LNCaP clone FGC (cell line): ENCODE measurements at regions not wholly inside any gene's neighbourhood (a gene's known extent, or its start where the extent isn't known, plus 50 kb on each side); places are given as distances from the start of the nearest gene placed in this dataset.
A peak's percentile ranks its signal among the peaks of the same experiment; 100 is the strongest.

ENCODE experiments used
- DNase-seq: peaks from one replicate; pipeline ENCODE4 v3.0.0-alpha.2; 2011; ENCODE audit warnings: low read depth
- H3K4me3 ChIP-seq: 2 replicates; pipeline ENCODE4 v1.5.1; 2011; ENCODE audit warnings: mild to moderate bottlenecking, low read depth, low read length, control low read depth
- CTCF ChIP-seq: IDR thresholded peaks from 2 replicates; pipeline ENCODE4 v1.5.1; 2012; ENCODE audit warnings: mild to moderate bottlenecking; ENCODE audit not compliant: control insufficient read depth, insufficient read depth; ENCODE audit errors: extremely low read depth

GRCh38 chr21:19922122-19922521, 1076.1 kb upstream of the NCAM2 start:
- TF ChIP-seq CTCF, result no peak
- no peak for DNase-seq
- no peak overlapping the region for H3K4me3 ChIP-seq

- DNase-seq, result no peak
- no peak overlapping the region for H3K4me3 ChIP-seq
- TF ChIP-seq CTCF, result no peak
These were observed 1062.7 kb upstream of the NCAM2 start for GRCh38 chr21:19935467-19935866.

- no peak overlapping the region for H3K4me3 ChIP-seq
- DNase-seq, result no peak
- no peak for TF ChIP-seq CTCF
These were observed 1060.6 kb upstream of the NCAM2 start for GRCh38 chr21:19937619-19938018.

- no peak for DNase-seq
- H3K4me3 ChIP-seq, result no peak overlapping the region
- no peak for TF ChIP-seq CTCF
These were observed 1056.6 kb upstream of the NCAM2 start for GRCh38 chr21:19941626-19942025.

- DNase-seq, result no peak
- no peak overlapping the region for H3K4me3 ChIP-seq
- no peak for TF ChIP-seq CTCF
These were observed 1047.9 kb upstream of the NCAM2 start for GRCh38 chr21:19950347-19950746.

GRCh38 chr21:19969156-19969555, 1029.1 kb upstream of the NCAM2 start:
- no peak for DNase-seq
- no peak overlapping the region for H3K4me3 ChIP-seq
- no peak for TF ChIP-seq CTCF

GRCh38 chr21:19981938-19982337, 1016.3 kb upstream of the NCAM2 start:
- no peak for DNase-seq
- TF ChIP-seq CTCF, result peak; percentile 40; the same call in 1 of the 2 replicates
- H3K4me3 ChIP-seq, result no peak overlapping the region
